22Rv1 (cell line): ENCODE measurements at regions not wholly inside any gene's neighbourhood (a gene's known extent, or its start where the extent isn't known, plus 50 kb on each side); places are given as distances from the start of the nearest gene placed in this dataset.
"Not testable (repeated sequence)": the region's sequence is repeated elsewhere in the genome, so short reads cannot be mapped to it uniquely, and the experiment has no call there.

Source experiments
- H3K27ac ChIP-seq: fragments of 450-650 bp; 2 replicates; pipeline ENCODE4 v1.5.1; 2017
- CTCF ChIP-seq: fragments of 450-650 bp; IDR thresholded peaks from 2 replicates; pipeline ENCODE4 v1.5.1; 2017; ENCODE audit warnings: mild to moderate bottlenecking
- ZFX ChIP-seq: fragments of 450-650 bp; IDR thresholded peaks from 2 replicates; pipeline ENCODE4 v1.6.1; 2017; ENCODE audit warnings: antibody characterized with exemption, borderline replicate concordance

- H3K27ac ChIP-seq: no peak overlapping the region
- no peak for TF ChIP-seq CTCF
- TF ChIP-seq ZFX: no peak
Measured at GRCh38 chr7:82615527-82615926, 171.9 kb upstream of the CACNA2D1 start.

- TF ChIP-seq CTCF: no peak
- no peak for TF ChIP-seq ZFX
- H3K27ac ChIP-seq: no peak overlapping the region
Measured at GRCh38 chr7:82609746-82610145, 166.2 kb upstream of the CACNA2D1 start.

- no peak overlapping the region for H3K27ac ChIP-seq
- TF ChIP-seq ZFX: no peak
- TF ChIP-seq CTCF: peak; percentile 95
Measured at GRCh38 chr7:82605247-82605864, 161.8 kb upstream of the CACNA2D1 start.

- no peak overlapping the region for H3K27ac ChIP-seq
- no peak for TF ChIP-seq ZFX
Measured at GRCh38 chr7:82602066-82602465, 158.5 kb upstream of the CACNA2D1 start.

GRCh38 chr7:82600531-82600930 is 157.0 kb upstream of the CACNA2D1 start:
- no peak overlapping the region for H3K27ac ChIP-seq
- no peak for TF ChIP-seq ZFX
- TF ChIP-seq CTCF: peak; percentile 26

GRCh38 chr7:82599895-82600294 is 156.3 kb upstream of the CACNA2D1 start:
- TF ChIP-seq CTCF (no peak), ZFX (no peak)
- H3K27ac ChIP-seq: no peak overlapping the region

- H3K27ac ChIP-seq: no peak overlapping the region
Measured at GRCh38 chr7:82598958-82599357, 155.4 kb upstream of the CACNA2D1 start.

GRCh38 chr7:82595795-82596194 is 152.2 kb upstream of the CACNA2D1 start:
- not testable (repeated sequence) for H3K27ac ChIP-seq

More at GRCh38 chr7:82598958-82599357, 155.4 kb upstream of the CACNA2D1 start:
- TF ChIP-seq ZFX: no peak

- H3K27ac ChIP-seq: no peak overlapping the region
- TF ChIP-seq CTCF (no peak), ZFX (no peak)
Measured at GRCh38 chr7:82595176-82595575, 151.6 kb upstream of the CACNA2D1 start.
